ENCODE measurements at regions not wholly inside any gene's neighbourhood (a gene's known extent, or its start where the extent isn't known, plus 50 kb on each side); places are given as distances from the start of the nearest gene placed in this dataset.

GRCh38 chr10:10310498-10310897 lies 707.2 kb upstream of the CELF2 start:
- DNase-seq = no peak

- no peak for DNase-seq
These were observed 705.7 kb upstream of the CELF2 start for GRCh38 chr10:10311966-10312365.

DNA sequence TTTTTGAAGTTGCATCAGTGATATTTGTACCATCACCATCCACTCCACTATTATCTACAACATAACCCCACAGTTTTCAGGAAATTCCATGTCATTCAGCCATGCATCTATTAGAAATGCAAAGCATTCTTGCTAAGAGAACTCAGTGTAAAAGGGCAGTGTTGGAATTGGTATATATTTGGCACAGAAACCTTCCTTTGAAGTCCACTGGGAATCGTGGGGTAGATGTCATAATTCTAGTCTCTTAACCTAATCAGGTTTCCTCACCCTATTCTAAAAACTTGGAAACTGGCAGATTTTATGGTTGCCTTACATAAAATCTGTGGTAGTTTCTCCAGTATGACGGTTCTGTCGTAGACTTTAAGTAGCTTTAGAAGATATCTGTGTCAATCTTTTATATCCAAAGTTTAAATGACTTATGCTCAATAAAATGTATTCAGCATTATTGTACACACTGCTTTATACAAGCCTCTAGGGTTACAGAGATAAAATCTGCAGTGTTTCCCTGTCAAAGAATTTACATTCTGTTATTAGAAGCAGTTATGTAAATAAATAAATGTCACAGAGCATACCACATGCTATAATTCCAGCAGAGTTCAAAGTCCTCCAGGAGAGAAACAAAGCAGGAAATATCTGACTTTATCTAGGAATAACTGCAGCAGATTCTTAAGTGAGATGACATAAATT lies 704.4 kb upstream of the CELF2 start:
- no peak for DNase-seq

DNA sequence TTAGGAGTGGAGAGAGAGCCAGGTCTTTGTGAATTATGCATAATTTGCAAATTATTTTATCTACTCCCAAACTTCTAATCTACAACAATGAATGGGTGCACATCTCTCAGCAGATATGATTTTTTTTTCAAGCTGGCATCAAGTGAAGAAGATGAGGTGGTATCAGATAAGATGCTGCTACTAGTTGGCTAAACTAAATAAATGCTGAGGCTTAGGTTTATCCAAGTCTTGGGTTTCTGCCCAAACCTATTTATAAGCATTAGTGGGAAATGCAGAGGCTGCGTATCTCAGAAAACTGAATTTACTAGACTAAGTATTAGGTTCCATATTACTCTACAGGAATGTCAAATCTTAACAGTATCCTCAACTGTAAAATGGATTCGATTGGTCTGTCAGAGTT lies 703.0 kb upstream of the CELF2 start:
- no peak for DNase-seq

GRCh38 chr10:10315989-10316388 lies 701.7 kb upstream of the CELF2 start:
- DNase-seq = no peak

GRCh38 chr10:10317151-10317550 lies 700.5 kb upstream of the CELF2 start:
- DNase-seq = no peak

DNA sequence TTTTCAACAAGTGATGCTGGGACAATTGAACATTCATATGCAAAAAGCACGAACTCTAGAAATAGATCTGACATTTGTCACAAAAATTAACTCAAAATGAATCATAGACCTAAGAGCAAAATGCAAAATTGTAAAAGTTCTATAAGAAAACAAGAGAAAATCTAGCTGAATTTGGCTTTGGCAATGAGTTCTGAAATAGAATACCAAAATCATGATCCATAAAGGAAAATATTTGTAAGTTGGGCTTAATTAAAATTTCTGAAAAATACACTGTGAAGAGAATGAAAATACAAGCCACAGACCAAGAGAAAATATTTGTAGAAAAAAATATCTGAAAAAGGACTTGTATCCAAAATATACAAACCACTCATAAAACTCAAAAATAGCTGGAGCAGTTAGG lies 698.8 kb upstream of the CELF2 start:
- no peak for DNase-seq

GRCh38 chr10:10320956-10321355 lies 696.7 kb upstream of the CELF2 start:
- DNase-seq = no peak

- DNase-seq = no peak
These were observed 691.6 kb upstream of the CELF2 start for GRCh38 chr10:10326116-10326515.

DNA sequence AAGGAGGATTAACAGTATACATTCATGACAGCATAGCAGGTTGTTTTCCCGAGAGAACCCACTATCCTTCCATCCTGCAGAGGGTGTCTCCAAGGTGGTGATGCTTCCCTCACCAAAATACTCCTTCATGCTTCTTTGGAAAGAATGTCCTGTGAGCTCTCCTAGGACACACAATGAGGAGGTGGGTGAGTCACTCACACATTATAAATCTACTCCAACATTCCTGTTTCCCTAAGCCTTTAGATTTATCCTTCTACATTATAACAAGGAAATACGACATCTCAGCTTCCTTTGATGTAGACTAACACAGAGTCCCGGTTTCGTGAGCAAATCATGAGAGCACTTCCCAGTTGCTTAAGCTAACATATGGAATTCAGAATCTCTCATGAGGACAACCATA lies 689.7 kb upstream of the CELF2 start:
- DNase-seq = no peak

DNA sequence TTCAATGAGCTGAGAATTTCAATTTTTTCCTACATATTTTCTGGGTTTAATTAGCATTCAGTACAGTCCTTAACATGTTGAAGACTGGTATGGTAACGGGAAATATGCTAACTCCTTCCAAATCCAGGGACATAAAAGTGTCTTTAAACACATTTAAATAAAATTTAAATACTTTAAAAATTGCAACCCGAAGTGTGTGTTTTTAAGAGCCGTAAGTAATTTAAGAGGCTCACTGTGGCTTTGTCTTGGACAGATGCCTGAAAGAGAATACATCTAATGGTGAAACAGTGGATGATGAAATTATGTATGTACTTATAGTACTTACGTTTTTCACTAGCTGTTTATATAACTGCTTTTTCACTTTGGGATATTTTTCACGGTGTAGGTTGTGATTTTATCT lies 687.3 kb upstream of the CELF2 start:
- DNase-seq = no peak

DNA sequence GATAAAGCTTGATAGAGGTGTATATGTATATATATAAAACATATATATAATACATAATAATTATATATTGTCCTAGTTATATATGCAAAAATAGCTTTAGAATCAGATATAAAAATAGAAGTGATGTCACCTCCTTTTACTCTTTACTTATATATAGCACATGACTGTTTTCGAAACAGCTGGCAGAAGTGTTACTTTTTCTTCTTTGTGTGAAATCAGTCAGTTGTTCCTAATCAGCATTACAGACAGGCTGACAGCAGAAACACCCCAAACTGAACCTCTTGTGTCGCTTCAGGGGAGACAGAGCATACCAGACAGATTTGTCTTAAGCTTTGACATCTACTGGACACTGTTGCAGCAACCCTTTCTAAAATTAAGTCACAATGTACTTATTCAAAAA lies 684.9 kb upstream of the CELF2 start:
- DNase-seq = no peak

GRCh38 chr10:10333622-10334021 lies 684.0 kb upstream of the CELF2 start:
- no peak for DNase-seq

DNA sequence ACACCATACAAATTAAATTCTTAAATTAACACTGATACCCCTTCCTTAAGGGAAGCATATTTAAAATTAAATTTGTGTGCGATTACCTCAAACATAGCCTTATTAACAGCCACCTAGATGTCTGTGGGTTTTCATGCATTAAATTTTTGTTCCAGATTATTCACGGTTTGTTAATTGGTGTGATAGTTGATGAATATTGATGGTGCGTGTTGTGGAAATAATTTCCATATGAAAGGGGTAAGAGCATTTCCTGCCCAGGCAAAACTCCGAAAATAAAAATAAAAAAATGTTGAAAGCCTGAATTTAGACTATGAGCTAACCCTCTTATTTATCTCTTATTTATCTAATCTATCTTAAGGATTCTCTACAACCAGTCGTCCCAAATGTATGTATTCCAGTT lies 679.3 kb upstream of the CELF2 start:
- DNase-seq = no peak

DNA sequence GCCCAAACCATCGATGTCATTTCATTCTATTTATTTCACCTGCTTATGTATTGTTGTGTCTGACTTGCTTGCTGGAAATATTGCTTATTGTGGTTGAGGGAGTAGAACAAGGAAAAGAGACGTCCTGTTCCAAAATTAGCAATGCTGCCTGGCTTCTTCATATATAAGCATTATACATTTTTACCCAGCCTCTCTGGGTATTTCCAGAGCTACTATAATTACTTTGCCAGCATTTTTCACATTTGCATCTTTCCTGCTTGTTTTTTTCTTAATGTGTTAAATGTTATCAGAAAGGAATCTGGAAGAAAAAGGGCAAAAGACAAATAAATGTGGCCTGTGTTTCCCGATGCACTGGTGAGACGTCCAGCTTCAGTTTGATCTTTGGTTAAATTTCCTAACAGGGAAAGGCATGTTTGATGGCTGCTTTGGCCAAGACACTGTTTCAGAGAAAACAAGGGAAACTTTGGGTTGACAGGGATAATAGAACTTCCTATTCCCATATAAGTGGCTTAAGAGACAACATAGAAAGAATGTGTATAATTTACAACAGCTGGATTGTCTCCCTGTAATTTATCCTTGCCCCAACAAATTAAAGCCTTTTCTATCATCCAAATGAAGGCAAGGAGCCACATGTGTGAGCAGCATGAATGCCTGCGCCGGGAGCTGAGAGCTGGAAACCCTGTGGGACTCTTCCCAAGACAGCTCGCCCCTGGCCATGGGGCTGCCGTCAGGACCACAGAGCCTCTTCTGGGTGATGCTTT lies 671.1 kb upstream of the CELF2 start:
- DNase-seq = no peak

- DNase-seq = no peak
These were observed 667.6 kb upstream of the CELF2 start for GRCh38 chr10:10350050-10350449.

GRCh38 chr10:10351451-10351850 lies 666.2 kb upstream of the CELF2 start:
- DNase-seq = no peak

- no peak for DNase-seq
These were observed 664.3 kb upstream of the CELF2 start for GRCh38 chr10:10353326-10353868.

GRCh38 chr10:10359263-10359662 lies 658.4 kb upstream of the CELF2 start:
- DNase-seq = no peak

DNA sequence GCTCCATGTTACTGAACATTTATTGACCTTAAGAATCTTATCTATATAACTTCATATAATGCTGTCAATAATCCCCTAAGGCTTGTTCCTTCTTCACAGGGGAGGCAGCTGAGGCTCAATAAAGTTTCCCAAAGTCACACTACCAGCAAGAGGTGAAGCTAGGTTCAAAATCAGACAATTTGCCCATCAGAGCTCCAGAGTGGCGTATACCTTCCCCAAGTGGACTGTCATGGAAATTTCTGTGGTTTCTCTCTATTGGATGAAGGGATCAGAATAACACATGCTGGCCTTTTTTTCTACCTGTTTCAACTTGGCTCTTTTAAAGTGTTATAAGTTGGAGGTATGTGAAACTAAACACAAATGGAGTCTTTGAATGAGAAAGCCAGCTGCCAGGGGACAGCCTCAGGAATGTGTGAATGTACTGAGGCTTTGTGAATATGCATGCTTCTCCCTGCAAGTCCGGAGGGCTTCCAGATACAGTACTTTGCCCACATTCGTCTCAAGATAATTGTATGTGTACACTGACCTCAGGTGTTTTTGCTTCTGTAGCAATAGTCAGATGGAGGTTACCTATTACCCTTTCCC lies 656.3 kb upstream of the CELF2 start:
- no peak for DNase-seq

DNA sequence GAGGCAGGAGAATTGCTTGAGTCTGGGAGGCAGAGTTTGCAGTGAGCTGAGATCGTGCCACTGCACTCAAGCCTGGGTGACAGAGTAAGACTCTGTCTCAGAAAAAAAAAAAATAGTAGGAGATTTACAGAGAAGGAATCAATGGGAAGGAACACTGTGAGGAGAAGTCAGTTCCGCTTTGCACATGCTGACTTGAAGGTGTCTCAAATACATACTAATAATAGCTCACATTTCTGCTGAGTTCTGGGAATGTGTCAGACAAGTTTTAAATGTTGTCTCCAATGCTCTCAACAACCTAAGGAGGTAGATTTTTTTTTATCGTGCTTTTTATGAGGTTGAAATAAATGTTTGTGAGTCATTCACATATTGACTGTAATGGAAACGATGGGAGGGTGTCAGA lies 654.9 kb upstream of the CELF2 start:
- DNase-seq = no peak

- no peak for DNase-seq
These were observed 654.5 kb upstream of the CELF2 start for GRCh38 chr10:10363217-10363616.

- no peak for DNase-seq
These were observed 652.8 kb upstream of the CELF2 start for GRCh38 chr10:10364902-10365301.

DNA sequence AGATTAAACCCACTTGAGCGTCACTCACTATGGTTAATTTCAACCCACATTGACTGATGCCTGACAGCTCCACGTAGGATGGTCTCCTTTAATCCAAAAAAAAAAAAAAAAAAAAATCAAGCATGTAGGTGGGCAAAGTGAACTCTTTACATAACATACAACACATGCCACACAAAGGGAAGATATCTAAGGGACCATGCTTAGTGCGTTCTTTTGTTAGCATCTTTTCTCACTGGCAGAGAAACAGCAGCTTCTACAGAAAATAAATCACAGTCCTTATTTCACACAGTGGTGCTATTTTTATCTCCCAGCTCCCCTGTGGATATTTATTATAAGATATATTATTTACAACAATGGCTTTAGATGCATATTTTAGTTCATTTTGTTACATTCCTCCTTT lies 652.0 kb upstream of the CELF2 start:
- DNase-seq = no peak

Data from NCI-H510A treated with DMSO at 0.1 percent for 48 hours (cell line).